ENCODE measurements at regions not wholly inside any gene's neighbourhood (a gene's known extent, or its start where the extent isn't known, plus 50 kb on each side); places are given as distances from the start of the nearest gene placed in this dataset.
"Not testable (repeated sequence)": the region's sequence is repeated elsewhere in the genome, so short reads cannot be mapped to it uniquely, and the experiment has no call there.

GRCh38 chr3:16056217-16056616 lies 118.3 kb upstream of the GALNT15 start:
- no peak for DNase-seq

DNA sequence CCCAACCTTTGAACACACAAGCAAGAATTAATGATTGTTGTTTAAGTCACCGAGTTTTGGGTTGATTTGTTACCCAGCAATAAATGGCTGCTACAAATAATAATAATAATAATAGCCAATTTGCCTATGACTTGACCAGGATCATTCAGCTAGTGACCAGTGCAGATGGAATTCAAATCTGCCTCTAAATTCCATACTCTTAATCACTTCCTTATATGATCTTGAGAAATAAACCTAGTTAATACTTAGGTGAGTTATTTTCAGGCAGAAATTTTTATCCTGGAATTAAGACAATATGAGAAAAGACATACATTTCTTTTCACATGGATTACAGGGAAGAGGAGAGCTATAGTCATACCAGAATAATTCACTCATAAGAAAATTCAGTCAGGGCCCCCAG lies 116.0 kb upstream of the GALNT15 start:
- no peak for DNase-seq

DNA sequence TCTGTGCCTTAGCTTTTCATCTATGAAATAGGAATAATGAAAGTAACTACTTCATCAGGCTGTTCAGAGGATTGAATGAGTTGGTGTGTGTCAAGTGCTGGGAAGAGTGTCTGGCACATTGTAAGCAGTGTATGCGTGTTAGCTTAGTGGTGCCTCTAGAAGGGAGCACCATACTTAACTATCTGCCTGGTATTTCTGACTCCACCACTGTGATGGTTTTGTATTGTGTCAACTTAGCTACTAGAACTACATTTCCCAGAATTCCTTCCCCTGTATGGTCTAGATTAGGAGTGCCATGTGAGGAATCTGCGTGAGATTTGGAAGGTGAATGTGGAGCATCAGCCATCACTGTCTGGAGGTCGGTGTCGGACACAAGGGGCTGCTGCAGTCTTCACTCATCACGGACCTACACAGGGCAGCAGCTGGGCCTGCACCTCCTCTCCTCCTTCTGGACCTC lies 115.4 kb upstream of the GALNT15 start:
- no peak for DNase-seq

DNA sequence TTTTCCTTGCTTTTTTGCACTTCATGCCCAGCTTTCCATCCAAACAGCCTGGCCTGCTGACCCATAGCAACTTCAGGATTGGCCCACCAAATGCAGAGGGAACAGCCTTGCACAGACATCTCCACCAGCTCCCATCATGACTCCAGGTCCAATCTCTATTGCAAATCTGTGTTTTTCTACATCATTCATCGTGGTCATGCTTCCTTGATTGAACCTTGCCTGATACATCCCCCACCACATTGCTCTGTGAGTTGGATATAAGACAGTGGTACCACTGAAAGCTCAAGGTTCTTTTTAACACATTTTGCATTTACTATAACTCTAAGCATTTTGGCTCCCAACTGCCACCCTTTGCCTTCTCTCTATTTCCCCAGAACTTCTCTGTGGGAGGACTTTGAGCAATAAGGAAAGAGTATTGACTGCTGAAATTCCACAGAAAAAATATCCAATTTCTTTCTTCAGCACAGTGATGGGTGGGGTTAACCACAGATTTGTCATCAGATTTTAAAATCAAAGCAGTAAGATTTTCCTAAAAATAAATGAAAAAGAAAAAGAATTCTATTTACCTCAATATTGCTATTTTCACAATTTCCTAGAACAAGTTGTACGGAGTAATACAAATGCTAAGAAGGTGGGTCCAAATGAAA lies 114.6 kb upstream of the GALNT15 start:
- no peak for DNase-seq

DNA sequence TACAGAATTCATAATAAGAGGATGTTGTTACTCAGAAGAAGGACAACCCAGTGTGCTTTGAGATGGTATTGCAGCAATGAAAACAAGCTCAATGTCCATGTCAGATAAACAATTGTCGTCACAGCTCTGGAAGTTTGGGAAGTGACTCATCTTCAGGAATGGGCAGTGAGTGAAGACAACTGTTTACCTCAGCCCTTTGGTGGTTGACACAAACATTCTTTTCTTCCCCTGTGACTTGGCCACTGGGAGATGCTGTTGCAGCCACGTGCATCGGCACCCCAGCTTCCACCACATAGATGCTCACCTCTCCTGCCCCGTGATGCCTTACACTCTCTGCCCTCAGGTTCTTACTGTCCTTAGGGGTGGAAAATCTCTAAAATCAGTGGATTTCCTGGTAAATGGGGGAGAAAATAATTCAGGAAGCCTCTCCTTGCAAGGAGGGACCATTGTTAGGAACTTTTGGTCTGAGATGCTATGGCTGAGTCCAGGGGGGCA lies 114.1 kb upstream of the GALNT15 start:
- no peak for DNase-seq

- DNase-seq = no peak
Observed at GRCh38 chr3:16060945-16061344, 113.5 kb upstream of the GALNT15 start.

- no peak for DNase-seq
Observed at GRCh38 chr3:16061491-16061890, 113.0 kb upstream of the GALNT15 start.

DNA sequence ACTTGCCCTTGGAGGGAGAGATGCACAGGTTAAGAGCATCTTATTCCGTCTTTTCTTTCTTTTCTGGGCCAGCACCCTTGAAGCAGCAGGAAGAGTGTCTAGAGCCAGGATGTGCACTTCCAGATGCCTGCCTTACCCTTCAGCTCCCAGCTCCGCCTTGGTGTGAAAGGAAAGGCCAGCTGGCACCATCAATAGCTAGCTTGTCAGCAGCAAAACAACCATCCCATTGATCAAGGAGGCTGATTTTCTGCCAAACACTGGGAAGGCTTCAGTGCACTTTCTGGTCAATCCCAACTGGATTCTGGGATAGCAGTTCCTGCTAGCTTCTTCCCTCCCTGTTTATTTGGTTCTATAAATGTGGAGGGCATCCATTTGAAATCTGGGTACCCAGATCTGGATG lies 110.9 kb upstream of the GALNT15 start:
- DNase-seq = no peak

DNA sequence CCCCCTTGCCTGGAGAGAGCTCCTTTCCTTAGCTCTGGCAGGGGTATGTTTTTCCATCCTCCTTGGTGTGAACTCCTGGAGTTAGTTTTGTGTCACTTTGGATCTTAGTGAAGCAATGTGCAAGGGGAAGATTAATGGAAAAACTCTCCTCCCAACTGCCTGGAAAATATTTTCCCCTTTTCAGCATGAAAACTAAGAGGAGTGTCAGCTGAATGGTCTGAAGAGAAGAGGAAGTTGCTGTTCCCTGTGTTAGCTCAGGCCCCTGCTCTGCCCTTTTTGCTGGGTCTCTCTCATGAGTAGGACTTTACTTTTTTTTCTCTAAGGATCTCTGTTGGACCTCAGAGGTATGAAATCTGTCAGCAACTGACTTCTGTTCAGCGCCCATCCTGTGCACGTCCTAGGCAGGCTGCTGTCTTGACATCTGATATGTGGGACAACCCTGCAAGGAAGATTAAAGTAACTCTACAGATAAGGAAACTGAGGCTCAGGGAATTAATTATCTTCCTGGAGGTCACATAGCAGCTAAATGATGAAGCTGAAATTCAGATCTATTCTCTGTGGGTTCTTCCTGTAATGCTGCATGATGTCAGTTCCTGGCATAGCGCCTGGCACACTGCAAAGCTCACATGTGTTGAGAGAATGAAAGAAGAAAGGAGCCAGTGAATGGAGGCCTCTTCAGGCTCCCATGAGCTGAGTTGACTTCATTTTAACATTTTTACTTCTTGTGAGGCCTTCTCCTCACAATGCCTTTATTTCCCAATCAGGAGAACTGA lies 109.7 kb upstream of the GALNT15 start:
- no peak for DNase-seq

GRCh38 chr3:16066545-16066944 lies 107.9 kb upstream of the GALNT15 start:
- DNase-seq = no peak

GRCh38 chr3:16066975-16067374 lies 107.5 kb upstream of the GALNT15 start:
- no peak for DNase-seq

DNA sequence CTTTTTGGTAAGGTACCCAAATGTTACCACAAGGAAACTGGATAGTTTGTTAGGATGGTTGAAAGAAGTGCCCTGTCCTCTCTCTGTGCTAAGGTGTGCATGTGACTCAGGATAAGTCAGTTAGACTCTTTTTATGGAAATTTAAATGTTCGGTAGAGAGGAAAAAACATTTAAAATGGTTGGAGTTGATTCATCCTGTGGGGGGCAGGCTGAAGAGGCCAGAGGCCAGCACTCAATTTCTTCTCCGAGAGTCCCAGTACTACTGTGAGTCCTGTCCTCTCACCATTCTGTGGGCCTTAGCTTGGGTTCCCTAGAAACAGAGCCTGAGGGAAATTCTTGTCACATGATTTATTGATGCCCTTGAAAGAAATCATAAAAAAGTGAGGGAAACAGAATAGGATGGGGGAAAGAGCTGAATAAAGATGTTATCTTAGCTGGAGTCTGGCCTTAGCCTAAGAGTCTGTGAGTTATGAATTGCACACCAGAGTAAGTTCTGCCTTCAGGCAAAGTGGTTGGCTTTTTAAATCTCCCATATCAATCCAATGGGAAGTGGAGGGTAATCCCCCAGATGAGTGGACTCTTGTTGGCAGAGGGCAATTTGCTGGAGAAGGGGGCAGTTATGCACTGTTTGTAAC lies 106.5 kb upstream of the GALNT15 start:
- no peak for DNase-seq

DNA sequence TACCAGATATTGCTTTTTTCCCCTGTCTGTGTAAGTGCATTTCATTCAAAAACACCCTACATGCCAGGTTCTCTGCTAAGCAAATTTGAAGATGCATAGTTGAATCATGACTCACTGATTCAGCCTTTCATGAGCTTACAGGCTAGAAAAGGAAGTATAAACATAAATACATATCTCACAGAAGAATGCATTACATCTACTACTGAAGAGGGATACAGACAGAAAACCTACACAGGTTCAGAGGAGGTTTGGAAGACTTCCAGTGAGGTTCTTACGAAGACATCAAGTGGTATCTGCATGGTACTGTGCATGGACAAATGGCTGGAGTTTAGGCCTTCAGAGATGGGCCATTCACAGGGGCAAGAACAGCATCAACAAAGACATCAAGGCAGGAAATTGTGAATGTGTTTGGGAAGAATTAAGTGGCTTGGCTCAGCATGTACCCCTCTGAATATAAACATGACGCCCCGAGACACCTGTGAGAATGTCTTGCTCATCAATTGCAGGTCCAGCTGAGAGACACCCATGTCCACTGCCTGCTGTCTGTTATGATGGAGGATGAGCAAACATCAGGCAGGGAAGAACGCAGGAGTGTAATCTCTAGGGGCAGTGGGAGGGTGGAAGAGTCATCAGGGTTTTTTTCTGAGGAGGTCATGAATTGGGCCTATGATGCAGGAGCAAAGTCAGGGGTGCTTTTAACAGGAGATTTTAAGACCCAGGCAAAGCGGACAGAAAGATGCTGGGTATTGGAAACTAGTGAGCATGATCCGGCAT lies 105.1 kb upstream of the GALNT15 start:
- no peak for DNase-seq

DNA sequence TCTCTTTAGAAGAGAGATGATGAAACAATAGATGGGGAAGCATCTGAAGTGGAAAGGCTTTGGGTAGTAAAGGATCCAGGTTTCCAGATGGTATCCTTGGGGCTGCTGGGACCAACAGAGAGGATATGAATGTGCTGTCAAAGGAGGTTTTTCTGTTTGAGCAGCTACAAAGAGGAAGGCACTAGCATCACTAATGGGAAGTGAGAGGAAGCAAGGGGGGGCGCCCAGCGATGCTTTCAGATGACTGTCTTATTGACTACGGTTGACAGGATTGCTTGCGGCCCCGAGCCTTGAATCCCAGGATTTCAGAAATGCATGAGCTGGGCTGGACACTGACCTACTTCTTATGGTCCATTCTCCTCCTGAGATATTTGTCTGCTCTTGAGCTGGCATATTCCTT lies 103.8 kb upstream of the GALNT15 start:
- DNase-seq = no peak

GRCh38 chr3:16071206-16071605 lies 103.3 kb upstream of the GALNT15 start:
- DNase-seq = no peak

- no peak for DNase-seq
Observed at GRCh38 chr3:16072420-16073110, 101.9 kb upstream of the GALNT15 start.

- DNase-seq = no peak
Observed at GRCh38 chr3:16073203-16073602, 101.3 kb upstream of the GALNT15 start.

GRCh38 chr3:16073990-16074671 lies 100.3 kb upstream of the GALNT15 start:
- not testable (repeated sequence) for DNase-seq

DNA sequence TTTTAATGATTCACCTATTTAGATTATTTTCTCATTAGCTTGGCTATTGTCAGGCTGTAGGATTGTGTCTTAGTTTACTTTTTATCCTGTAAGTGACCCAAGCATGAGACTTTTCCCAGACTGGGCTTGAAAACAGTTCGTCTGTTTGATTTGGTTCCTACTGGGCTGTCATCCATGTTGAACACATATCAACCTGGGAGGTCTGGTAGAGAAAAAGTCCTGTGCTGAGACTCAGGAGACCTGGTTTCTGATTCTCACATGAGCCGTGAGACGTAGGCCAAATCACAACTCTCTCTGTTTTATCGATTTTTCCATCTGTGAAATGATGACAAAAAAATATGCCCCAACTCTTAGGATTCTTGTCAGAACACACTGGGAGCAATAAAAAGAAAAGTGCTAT lies 98.8 kb upstream of the GALNT15 start:
- no peak for DNase-seq

DNA sequence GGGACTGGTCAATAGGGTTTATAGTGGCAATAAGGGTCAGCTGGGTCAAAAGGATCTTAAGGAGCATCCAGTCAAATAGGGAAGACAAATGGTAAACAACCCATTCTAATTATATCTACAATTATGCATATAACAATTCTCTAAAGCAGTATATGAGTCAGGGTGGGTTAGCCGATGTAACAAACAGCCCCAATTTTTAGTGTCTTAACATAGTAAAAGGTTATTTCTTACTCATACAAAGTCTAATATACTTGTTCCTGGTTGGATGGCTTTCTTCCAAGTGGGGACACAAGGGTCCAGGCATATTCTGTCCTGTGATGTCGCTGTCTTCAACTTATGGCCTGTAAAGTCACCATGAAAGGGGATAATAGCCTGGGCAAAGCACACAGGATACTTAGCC lies 97.9 kb upstream of the GALNT15 start:
- DNase-seq = no peak

- DNase-seq = not testable (repeated sequence)
Observed at GRCh38 chr3:16077146-16077545, 97.3 kb upstream of the GALNT15 start.

DNA sequence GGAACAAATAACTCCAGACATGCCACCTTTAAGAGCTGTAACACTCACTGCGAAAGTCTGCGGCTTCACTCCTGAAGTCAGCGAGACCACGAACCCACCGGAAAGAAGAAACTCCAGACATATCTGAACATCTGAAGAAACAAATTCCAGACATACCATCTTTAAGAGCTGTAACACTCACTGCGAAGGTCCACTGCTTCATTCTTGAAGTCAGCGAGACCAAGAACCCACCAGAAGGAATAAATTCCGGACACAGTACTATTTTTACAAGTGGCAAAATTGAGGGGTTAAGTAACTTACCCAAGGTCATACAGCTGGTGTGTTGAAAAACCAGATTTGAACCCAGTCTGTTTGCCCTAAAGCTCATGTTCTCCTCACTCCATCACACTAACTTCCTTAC lies 96.8 kb upstream of the GALNT15 start:
- DNase-seq = not testable (repeated sequence)
